GM19351 (cell line): ENCODE measurements at regions not wholly inside any gene's neighbourhood (a gene's known extent, or its start where the extent isn't known, plus 50 kb on each side); places are given as distances from the start of the nearest gene placed in this dataset.

Source experiments
- ATAC-seq: cut with Tn5 transposase; IDR thresholded peaks from one replicate; pipeline ENCODE4 v1.9.1; 2021; ENCODE audit warnings: mild to moderate bottlenecking, moderate library complexity; ENCODE audit not compliant: unreplicated experiment

GRCh38 chr2:220309215-220309614 lies 681.8 kb downstream of the SLC4A3 start:
- ATAC-seq: no peak

- no peak for ATAC-seq
Observed at GRCh38 chr2:220310451-220310861, 683.0 kb downstream of the SLC4A3 start.

- no peak for ATAC-seq
Observed at GRCh38 chr2:220315098-220315823, 687.8 kb downstream of the SLC4A3 start.

GRCh38 chr2:220318037-220318436 lies 690.6 kb downstream of the SLC4A3 start:
- no peak for ATAC-seq

GRCh38 chr2:220318508-220318907 lies 691.1 kb downstream of the SLC4A3 start:
- no peak for ATAC-seq

GRCh38 chr2:220320326-220320725 lies 692.9 kb downstream of the SLC4A3 start:
- ATAC-seq: no peak

GRCh38 chr2:220332886-220333285 lies 705.5 kb downstream of the SLC4A3 start:
- ATAC-seq: no peak

GRCh38 chr2:220334210-220334609 lies 706.8 kb downstream of the SLC4A3 start:
- no peak for ATAC-seq

GRCh38 chr2:220334871-220335590 lies 707.6 kb downstream of the SLC4A3 start:
- no peak for ATAC-seq

GRCh38 chr2:220335591-220335915 lies 708.1 kb downstream of the SLC4A3 start:
- ATAC-seq: no peak

- ATAC-seq: no peak
Observed at GRCh38 chr2:220336771-220337170, 709.3 kb downstream of the SLC4A3 start.

GRCh38 chr2:220337611-220338440 lies 710.4 kb downstream of the SLC4A3 start:
- no peak for ATAC-seq

- ATAC-seq: no peak
Observed at GRCh38 chr2:220341014-220341413, 713.6 kb downstream of the SLC4A3 start.

- ATAC-seq: no peak
Observed at GRCh38 chr2:220346919-220347318, 719.5 kb downstream of the SLC4A3 start.

- no peak for ATAC-seq
Observed at GRCh38 chr2:220347626-220348025, 720.2 kb downstream of the SLC4A3 start.

- no peak for ATAC-seq
Observed at GRCh38 chr2:220348206-220348605, 720.8 kb downstream of the SLC4A3 start.

GRCh38 chr2:220353897-220354296 lies 726.5 kb downstream of the SLC4A3 start:
- no peak for ATAC-seq

GRCh38 chr2:220356076-220356475 lies 728.6 kb downstream of the SLC4A3 start:
- no peak for ATAC-seq

GRCh38 chr2:220365023-220365422 lies 737.6 kb downstream of the SLC4A3 start:
- no peak for ATAC-seq

- no peak for ATAC-seq
Observed at GRCh38 chr2:220366765-220367164, 739.3 kb downstream of the SLC4A3 start.

GRCh38 chr2:220370764-220371163 lies 743.3 kb downstream of the SLC4A3 start:
- ATAC-seq: no peak

GRCh38 chr2:220371211-220371610 lies 743.8 kb downstream of the SLC4A3 start:
- ATAC-seq: no peak
